SJSA1 (cell line): ENCODE measurements at regions not wholly inside any gene's neighbourhood (a gene's known extent, or its start where the extent isn't known, plus 50 kb on each side); places are given as distances from the start of the nearest gene placed in this dataset.

Experiments
- DNase-seq, 2 experiments: peaks; one replicate each; pipeline ENCODE4 v3.0.0-alpha.2; 2015 to 2020; ENCODE audit warnings: low spot score in 2 of 2, low read depth in 1 of 2
- H3K27ac ChIP-seq: fragments of 250-450 bp; sonication (Bioruptor Pico); 2 replicates; pipeline ENCODE4 v1.5.1; 2020; ENCODE audit warnings: mild to moderate bottlenecking, moderate library complexity
- H3K27me3 ChIP-seq: fragments of 250-450 bp; sonication (Bioruptor Pico); replicated peaks from 2 replicates; pipeline ENCODE4 v1.5.1; 2020; ENCODE audit warnings: mild to moderate bottlenecking, moderate library complexity
- H3K36me3 ChIP-seq: fragments of 250-450 bp; sonication (Bioruptor Pico); 2 replicates; pipeline ENCODE4 v1.5.1; 2020; ENCODE audit warnings: mild to moderate bottlenecking
- H3K4me1 ChIP-seq: fragments of 250-450 bp; sonication (Bioruptor Pico); replicated peaks from 2 replicates; pipeline ENCODE4 v1.6.1; 2021; ENCODE audit warnings: mild to moderate bottlenecking
- H3K4me3 ChIP-seq: fragments of 250-450 bp; sonication (Bioruptor Pico); 2 replicates; pipeline ENCODE4 v1.5.1; 2020; ENCODE audit warnings: mild to moderate bottlenecking
- H3K9me3 ChIP-seq: fragments of 250-450 bp; sonication (Bioruptor Pico); replicated peaks from 2 replicates; pipeline ENCODE4 v1.5.1; 2020; ENCODE audit warnings: mild to moderate bottlenecking

DNA sequence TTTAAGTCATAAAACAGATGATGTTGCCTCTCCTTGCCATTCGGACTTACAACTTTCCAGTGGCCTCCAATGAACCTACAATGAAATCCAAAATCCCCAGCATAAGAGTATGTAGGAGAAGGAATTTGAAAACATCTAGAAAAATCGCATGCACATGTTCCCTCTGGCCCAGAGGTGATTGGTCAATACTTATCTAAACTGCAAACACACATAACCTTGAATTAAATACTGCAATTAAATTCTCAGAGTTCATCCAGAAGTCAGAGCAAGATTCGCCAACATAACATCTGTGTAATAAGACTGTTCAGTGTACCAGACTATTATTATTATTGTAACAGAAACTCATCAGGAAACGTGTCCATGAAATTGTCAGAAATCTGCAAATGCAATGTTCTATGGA, 82.2 kb upstream of the USP29 start:
- Histone ChIP-seq H3K36me3 (no peaks in the 10 kb centered on the region), H3K27ac (no peak overlapping the region), H3K9me3 (peaks cover 20% of the 10 kb centered on the region), H3K27me3 (no peaks in the 10 kb centered on the region), H3K4me3 (no peak overlapping the region), H3K4me1 (no peaks in the 10 kb centered on the region)
- no peak for DNase-seq

DNA sequence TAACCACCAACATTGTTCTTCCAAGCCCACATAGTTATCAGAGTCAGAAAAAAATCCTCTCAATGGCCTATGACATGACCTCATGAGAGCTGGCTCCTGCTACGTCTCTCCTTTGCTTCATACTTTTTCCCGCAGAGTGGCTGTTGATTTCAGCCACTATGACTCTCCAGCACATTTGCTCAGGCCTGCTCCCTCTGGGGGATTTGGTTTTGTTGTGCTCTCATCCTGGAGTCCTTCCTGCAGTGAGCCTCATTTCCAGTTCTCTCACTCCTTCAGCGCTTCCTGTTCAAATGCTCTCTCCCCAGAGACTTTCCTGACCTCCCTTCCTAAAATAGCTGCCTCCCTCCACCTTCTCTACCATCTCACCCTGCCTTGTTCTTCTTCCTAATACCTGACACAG, 72.0 kb upstream of the USP29 start:
- no peaks in the 10 kb centered on the region for H3K27me3 ChIP-seq
- H3K4me1 ChIP-seq: no peaks in the 10 kb centered on the region
- H3K27ac ChIP-seq: no peak overlapping the region
- DNase-seq: no peak
- H3K36me3 ChIP-seq: no peaks in the 10 kb centered on the region
- no peak overlapping the region for H3K4me3 ChIP-seq
- H3K9me3 ChIP-seq: peaks cover 4% of the 10 kb centered on the region

DNA sequence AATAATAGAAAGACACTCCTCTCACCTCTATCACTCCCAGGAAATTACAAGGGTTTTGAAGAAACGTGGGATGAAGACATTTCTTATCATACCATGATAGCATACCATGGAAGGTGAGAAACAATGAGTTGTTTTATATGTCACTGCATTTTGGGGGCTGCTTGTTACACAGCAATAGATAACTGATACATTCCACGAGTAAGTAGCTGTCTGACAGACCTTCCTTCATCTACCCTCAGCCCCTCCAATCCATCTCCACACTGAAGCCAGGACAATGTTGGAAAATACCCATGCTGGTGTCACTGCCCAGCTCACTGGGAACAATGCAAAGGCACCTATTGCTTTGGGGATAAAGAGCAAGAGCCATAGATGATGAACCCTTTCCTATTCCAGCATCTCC, 68.9 kb upstream of the USP29 start:
- H3K27ac ChIP-seq: no peak overlapping the region
- no peaks in the 10 kb centered on the region for H3K4me1 ChIP-seq
- no peaks in the 10 kb centered on the region for H3K36me3 ChIP-seq
- peaks cover 7% of the 10 kb centered on the region; the same call in 1 of the 2 replicates for H3K9me3 ChIP-seq
- no peak overlapping the region for H3K4me3 ChIP-seq
- DNase-seq: no peak
- H3K27me3 ChIP-seq: no peaks in the 10 kb centered on the region

- Histone ChIP-seq H3K4me3 (no peak overlapping the region), H3K36me3 (no peaks in the 10 kb centered on the region), H3K27ac (no peak overlapping the region), H3K4me1 (no peaks in the 10 kb centered on the region), H3K9me3 (peaks cover 7% of the 10 kb centered on the region; the same call in 1 of the 2 replicates), H3K27me3 (no peaks in the 10 kb centered on the region)
- no peak for DNase-seq
Observed at GRCh38 chr19:57052081-57052480, 67.7 kb upstream of the USP29 start.

DNA sequence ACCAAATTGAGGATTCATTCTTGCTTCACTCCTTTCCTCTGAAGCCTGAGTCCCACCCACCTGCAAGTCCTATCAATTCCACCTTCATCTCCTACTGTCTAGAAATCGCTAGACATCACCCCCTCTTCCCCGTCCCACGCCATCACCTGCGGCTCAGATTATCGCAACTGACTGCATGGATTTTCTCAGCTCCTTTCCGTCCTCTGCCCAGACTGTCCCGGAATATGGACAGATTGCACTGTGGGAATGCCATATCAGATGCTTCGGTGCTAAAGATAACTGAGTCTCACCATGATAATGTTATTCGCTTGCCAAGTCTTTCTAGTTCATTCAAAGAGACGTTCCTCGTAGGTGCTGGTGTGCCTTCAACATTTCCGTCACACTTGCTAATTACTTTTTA, 66.4 kb upstream of the USP29 start:
- Histone ChIP-seq H3K27ac (no peak overlapping the region), H3K36me3 (no peaks in the 10 kb centered on the region), H3K4me3 (no peak overlapping the region), H3K4me1 (no peaks in the 10 kb centered on the region), H3K9me3 (peaks cover 4% of the 10 kb centered on the region; the same call in 1 of the 2 replicates), H3K27me3 (no peaks in the 10 kb centered on the region)
- no peak for DNase-seq

DNA sequence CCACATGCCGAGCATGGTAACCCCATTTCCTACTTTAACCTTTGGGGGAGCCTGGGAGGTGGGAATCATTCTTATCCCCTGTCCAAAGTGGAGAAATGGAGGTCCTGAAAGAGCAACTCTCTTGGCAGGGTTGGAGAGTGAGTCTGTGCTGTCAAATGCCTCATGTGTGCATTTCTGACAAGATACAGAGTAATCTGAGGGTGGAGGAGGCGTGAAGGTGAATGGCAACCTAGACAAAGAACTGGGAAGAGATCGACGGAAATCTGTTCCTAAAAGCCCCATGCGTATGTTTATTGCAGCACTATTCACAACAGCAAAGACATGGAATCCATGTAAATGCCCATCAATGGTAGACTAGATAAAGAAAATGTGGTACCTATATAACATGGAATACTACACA, 63.8 kb upstream of the USP29 start:
- no peaks in the 10 kb centered on the region for H3K4me1 ChIP-seq
- no peaks in the 10 kb centered on the region for H3K36me3 ChIP-seq
- no peak overlapping the region for H3K27ac ChIP-seq
- DNase-seq: no peak
- 0 out of 2 replicates have a peak, but pooled peaks cover 4% of the 10 kb centered on the region for H3K9me3 ChIP-seq
- H3K4me3 ChIP-seq: no peak overlapping the region
- H3K27me3 ChIP-seq: no peaks in the 10 kb centered on the region

DNA sequence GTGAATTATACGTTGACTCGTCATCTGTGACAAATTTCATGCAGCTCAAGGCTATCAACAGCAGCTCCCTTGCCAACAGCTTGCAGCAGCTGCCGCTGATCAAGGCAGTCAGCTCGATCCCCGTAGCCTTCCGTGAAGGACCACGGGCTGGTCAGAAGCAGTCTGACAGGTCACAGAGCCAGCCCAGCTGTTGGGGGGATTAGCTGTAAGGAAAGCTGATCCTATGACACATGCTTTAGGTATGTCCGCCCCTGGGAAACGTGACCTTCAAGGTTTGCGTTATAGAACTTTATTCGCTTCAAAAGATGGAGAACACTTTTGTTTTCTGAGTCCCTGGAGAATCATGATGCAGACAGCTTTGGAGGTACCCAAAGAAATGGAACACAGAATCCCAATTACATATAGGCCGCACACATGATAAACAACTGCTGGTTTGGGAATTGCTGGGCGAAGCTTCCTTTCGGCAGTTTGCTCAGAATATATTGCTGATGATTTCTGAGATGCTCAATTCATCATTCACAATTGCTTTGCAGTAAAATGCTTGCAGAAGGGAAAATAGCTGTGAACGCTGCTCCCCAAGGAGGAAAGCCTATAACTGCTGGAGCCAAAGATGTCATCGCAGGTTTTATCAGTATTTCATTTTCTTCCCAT, 62.6 kb upstream of the USP29 start:
- H3K4me3 ChIP-seq: no peak overlapping the region
- no peak overlapping the region for H3K27ac ChIP-seq
- H3K9me3 ChIP-seq: peaks cover 4% of the 10 kb centered on the region; the same call in 1 of the 2 replicates
- no peaks in the 10 kb centered on the region for H3K36me3 ChIP-seq
- H3K27me3 ChIP-seq: no peaks in the 10 kb centered on the region
- H3K4me1 ChIP-seq: no peaks in the 10 kb centered on the region
- DNase-seq: no peak

DNA sequence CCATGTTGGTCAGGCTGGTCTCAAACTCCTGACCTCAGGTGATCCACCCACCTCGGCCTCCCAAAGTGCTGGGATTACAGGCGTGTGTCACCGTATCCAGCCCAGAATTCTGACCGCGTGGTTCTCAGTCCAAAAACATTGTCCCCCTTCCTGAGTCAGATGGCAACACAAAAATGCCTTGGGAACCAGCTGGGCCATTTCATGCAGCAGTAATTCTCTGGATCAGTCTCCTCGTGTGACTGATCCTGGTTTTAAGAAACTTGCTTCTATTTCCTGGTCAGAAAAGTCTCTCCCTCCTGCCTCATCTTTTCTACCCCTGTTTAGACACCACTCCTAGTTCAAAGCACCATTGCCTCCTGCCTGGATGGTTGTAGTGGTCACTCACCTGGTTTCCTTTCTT, 60.9 kb upstream of the USP29 start:
- Histone ChIP-seq H3K27ac (no peak overlapping the region), H3K4me1 (no peaks in the 10 kb centered on the region), H3K4me3 (no peak overlapping the region), H3K9me3 (no peaks in the 10 kb centered on the region; the same call in 1 of the 2 replicates), H3K27me3 (no peaks in the 10 kb centered on the region), H3K36me3 (no peaks in the 10 kb centered on the region)
- DNase-seq: no peak

- no peak overlapping the region for H3K4me3 ChIP-seq
- H3K4me1 ChIP-seq: no peaks in the 10 kb centered on the region
- peaks cover 12% of the 10 kb centered on the region for H3K9me3 ChIP-seq
- no peaks in the 10 kb centered on the region for H3K27me3 ChIP-seq
- H3K27ac ChIP-seq: no peak overlapping the region
- DNase-seq: no peak
- no peaks in the 10 kb centered on the region for H3K36me3 ChIP-seq
Observed at GRCh38 chr19:57063070-57063469, 56.7 kb upstream of the USP29 start.

GRCh38 chr19:57067440-57067839, 52.3 kb upstream of the USP29 start:
- H3K4me1 ChIP-seq: no peaks in the 10 kb centered on the region
- no peak for DNase-seq
- no peak overlapping the region for H3K4me3 ChIP-seq
- H3K9me3 ChIP-seq: peaks cover 12% of the 10 kb centered on the region
- H3K36me3 ChIP-seq: no peaks in the 10 kb centered on the region
- no peaks in the 10 kb centered on the region for H3K27me3 ChIP-seq
- no peak overlapping the region for H3K27ac ChIP-seq

DNA sequence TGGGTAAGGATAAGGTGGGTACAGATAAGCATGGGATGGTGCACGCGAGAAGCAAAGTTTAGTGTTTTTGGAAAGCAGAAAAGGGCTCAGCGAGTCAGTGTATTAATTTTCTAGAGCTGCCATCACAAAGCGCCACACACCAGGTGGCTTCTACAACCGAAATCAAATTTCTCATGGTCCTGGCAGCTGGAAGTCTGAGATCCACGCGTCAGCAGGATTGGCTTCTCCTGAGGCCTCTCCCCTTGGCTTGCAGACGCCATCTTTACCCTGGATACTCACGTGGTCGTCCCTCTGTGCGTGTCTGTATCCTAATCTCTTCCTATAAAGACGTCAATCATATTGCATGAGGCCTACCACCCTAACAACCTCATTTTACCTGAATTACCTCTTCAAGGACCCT, 51.5 kb upstream of the USP29 start:
- peaks cover 12% of the 10 kb centered on the region for H3K9me3 ChIP-seq
- no peak overlapping the region for H3K4me3 ChIP-seq
- no peaks in the 10 kb centered on the region for H3K36me3 ChIP-seq
- DNase-seq: no peak
- H3K27me3 ChIP-seq: no peaks in the 10 kb centered on the region
- H3K27ac ChIP-seq: no peak overlapping the region
- H3K4me1 ChIP-seq: no peaks in the 10 kb centered on the region

DNA sequence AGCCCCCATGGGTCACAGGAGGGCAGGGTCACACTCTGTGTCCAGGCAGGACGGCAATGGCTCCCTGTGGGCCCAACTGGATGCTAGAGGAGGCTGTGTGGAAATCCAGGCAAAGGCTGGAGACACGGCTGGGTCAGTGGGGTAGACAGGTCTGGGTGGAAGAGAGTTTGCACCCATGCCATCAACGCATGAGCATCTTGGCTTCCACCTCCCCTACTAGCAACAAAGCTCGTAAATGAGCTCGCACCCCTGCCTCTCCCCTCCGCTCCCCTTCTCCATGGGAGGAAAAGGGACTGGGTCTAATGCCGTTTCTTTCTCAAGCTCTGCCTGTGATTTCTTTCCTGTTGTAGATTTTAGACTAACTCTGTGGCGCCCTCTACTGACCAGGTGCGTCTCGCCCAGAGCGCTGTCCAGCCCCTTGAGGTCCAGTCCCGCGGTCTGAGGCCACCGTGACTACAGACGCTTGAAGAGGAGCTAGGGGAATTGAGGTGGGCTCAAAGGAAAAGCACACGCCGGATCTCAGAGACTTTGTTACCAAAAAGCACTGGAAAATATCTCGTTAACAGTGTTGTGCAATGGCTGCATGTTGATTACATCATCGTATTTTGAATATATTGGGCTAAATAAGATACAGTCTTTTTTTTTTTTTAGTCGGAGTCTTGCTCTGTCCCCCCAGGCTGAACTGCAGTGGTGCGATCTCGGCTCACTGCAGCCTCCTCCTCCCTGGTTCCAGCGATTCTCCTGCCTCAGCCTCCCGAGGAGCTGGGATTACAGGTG, 50.7 kb upstream of the USP29 start:
- no peak overlapping the region for H3K27ac ChIP-seq
- H3K9me3 ChIP-seq: peaks cover 12% of the 10 kb centered on the region
- H3K4me1 ChIP-seq: no peaks in the 10 kb centered on the region
- H3K4me3 ChIP-seq: no peak overlapping the region
- no peaks in the 10 kb centered on the region for H3K27me3 ChIP-seq
- no peak for DNase-seq
- H3K36me3 ChIP-seq: no peaks in the 10 kb centered on the region
